Endothelial cell of umbilical vein (primary cell): ENCODE measurements at regions not wholly inside any gene's neighbourhood (a gene's known extent, or its start where the extent isn't known, plus 50 kb on each side); places are given as distances from the start of the nearest gene placed in this dataset.
"Not testable (repeated sequence)": the region's sequence is repeated elsewhere in the genome, so short reads cannot be mapped to it uniquely, and the experiment has no call there.

Source experiments
- BruUV-seq: library from RNA; stranded (reverse); fragments of 400-500 nt; replicated peaks from 2 replicates; lab custom pipeline; 2021; lab: Mats Ljungman, UMichigan
- CTCF ChIA-PET: fragments of 300-600, 350-600 bp; sonication (Branson Sonifier 250); formaldehyde crosslinking; loops from one replicate; lab custom pipeline; 2021; ENCODE audit warnings: antibody characterized with exemption, inconsistent platforms; lab: Charles Lee
- POLR2A ChIA-PET: fragments of 300-600, 350-600 bp; sonication (Branson Sonifier 250); formaldehyde crosslinking; loops from one replicate; lab custom pipeline; 2021; ENCODE audit warnings: antibody characterized with exemption, inconsistent platforms; lab: Charles Lee
- DNase-seq: peaks from one replicate; pipeline ENCODE4 v3.0.0-alpha.2; 2011; ENCODE audit warnings: low read depth, low spot score
- FAIRE-seq: peaks from 2 replicates; lab custom pipeline; 2011; peaks lifted over from hg19 to GRCh38; lab: Jason Lieb, UNC
- H2AFZ ChIP-seq: 2 replicates; pipeline ENCODE4 v1.6.0; 2012; ENCODE audit warnings: low read depth, low read length, control low read depth, inconsistent platforms
- H3K27ac ChIP-seq: 2 replicates; pipeline ENCODE4 v1.5.1; 2011; ENCODE audit warnings: low read depth, mild to moderate bottlenecking, control low read depth, low read length, moderate library complexity; ENCODE audit not compliant: insufficient read depth
- H3K27me3 ChIP-seq, 2 experiments: 2 replicates each; pipeline versions ENCODE4 v1.6.0 to v1.6.1; 2011; ENCODE audit warnings: low read length in 2 of 2, mixed read lengths in 1 of 2; ENCODE audit not compliant: control insufficient read depth in 2 of 2, insufficient read depth in 2 of 2
- H3K36me3 ChIP-seq, 2 experiments: 2 replicates in 1 of 2; 3 replicates in 1 of 2; pipeline ENCODE4 v1.5.1; 2011; ENCODE audit warnings: low read length in 2 of 2, mild to moderate bottlenecking in 1 of 2, moderate library complexity in 1 of 2; ENCODE audit not compliant: control insufficient read depth in 2 of 2, insufficient read depth in 2 of 2; ENCODE audit errors: extremely low read depth in 1 of 2
- H3K4me1 ChIP-seq: 3 replicates; pipeline ENCODE4 v1.5.1; 2011; ENCODE audit warnings: mild to moderate bottlenecking, low read length; ENCODE audit not compliant: control insufficient read depth, insufficient read depth; ENCODE audit errors: extremely low read depth
- H3K4me2 ChIP-seq: 2 replicates; pipeline ENCODE4 v1.6.1; 2011; ENCODE audit warnings: low read length, control low read depth, mixed read lengths; ENCODE audit not compliant: insufficient read depth
- H3K4me3 ChIP-seq, 3 experiments: fragments of 200-600 bp in 1 of 3; sonication (generic), shearing (Covaris generic) in 1 of 3; replicated peaks in 1 of 3; 2 replicates each; pipeline ENCODE4 v1.5.1; 2011 to 2016; ENCODE audit warnings: control low read depth in 3 of 3, low read length in 3 of 3, mild to moderate bottlenecking in 2 of 3, inconsistent platforms in 1 of 3, low read depth in 1 of 3, moderate library complexity in 1 of 3; ENCODE audit not compliant: insufficient read depth in 1 of 3
- H3K79me2 ChIP-seq: 2 replicates; pipeline ENCODE4 v1.6.0; 2012; ENCODE audit warnings: low read length, inconsistent platforms; ENCODE audit not compliant: control insufficient read depth, insufficient read depth
- H3K9ac ChIP-seq: replicated peaks from 2 replicates; pipeline ENCODE3; 2011; ENCODE audit warnings: low read length, control low read depth; ENCODE audit not compliant: insufficient read depth; ENCODE audit errors: extremely low read depth
- H3K9me1 ChIP-seq: replicated peaks from 3 replicates; pipeline ENCODE4 v1.6.0; 2011; ENCODE audit warnings: mild to moderate bottlenecking, low read length; ENCODE audit not compliant: control insufficient read depth, insufficient read depth; ENCODE audit errors: extremely low read depth
- H3K9me3 ChIP-seq: replicated peaks from 2 replicates; pipeline ENCODE4 v1.5.1; 2012; ENCODE audit warnings: low read length, inconsistent platforms; ENCODE audit not compliant: control insufficient read depth, insufficient read depth
- H4K20me1 ChIP-seq: replicated peaks from 2 replicates; pipeline ENCODE3; 2011; ENCODE audit warnings: mild to moderate bottlenecking, low read length; ENCODE audit not compliant: control insufficient read depth, insufficient read depth; ENCODE audit errors: extremely low read depth
- dilution Hi-C: fragments of 300-500 bp; cut with MboI; formaldehyde crosslinking; loops from one replicate; pipeline ENCODE4 v1.15.0; 2019; ENCODE audit warnings: low sequenced_read_pairs; ENCODE audit not compliant: extremely low pct_ligation_motif_present
- intact Hi-C: fragments of 100-400 bp; cut with micrococcal nuclease; formaldehyde crosslinking; loops from one replicate; pipeline ENCODE4 v1.10.0; 2022

DNA sequence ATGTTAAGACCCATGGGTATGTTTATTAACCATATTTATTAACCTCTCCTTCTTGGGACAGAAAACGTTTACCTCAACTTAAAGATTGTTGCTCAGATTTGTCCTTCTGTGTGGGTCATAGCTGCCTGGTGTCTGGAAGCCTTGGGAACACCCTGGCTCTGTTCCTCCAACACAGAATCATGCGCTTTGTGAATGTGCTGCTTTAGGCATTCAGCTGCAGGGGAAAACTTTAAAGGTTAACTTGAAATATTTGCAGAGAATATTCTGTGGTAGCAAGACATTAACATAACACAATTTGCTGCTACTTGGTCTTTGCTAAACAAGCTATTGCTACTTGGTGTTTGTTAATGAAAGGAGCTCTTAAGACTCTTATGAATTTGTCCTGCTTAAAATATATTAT is 50.5 kb upstream of the THOC3 start:
- BruUV-seq, result not testable (repeated sequence)

DNA sequence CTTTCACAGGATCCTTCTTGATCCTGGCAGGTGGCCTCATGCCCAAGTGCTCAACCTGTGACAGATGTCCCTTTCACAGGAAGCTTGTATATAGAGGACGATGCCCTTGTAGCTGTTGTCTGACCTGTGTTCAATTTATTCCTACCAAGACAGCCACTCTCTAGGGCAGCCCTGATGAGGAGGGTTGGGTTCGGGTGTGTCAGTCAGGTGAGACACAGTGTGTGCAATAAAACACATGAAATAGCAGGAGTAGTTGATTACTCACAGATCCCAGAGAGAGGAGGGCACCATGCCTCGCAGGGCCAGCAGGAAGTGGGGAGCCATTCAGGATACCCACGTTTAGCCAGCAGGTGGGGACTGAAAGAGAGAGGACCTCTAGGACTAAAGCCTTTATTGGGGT is 52.7 kb upstream of the THOC3 start:
- DNase-seq, dilution Hi-C loops, H3K4me3 ChIP-seq, H3K9me1 ChIP-seq, H3K4me2 ChIP-seq, intact Hi-C loops, POLR2A ChIA-PET, H3K9me3 ChIP-seq, FAIRE-seq, H3K4me1 ChIP-seq, H3K79me2 ChIP-seq, H3K9ac ChIP-seq, H2AFZ ChIP-seq, H3K27ac ChIP-seq, H4K20me1 ChIP-seq, H3K27me3 ChIP-seq, BruUV-seq, H3K36me3 ChIP-seq, CTCF ChIA-PET: not testable (repeated sequence)

More for the DNA sequence above, 50.5 kb upstream of the THOC3 start:
- H3K36me3 ChIP-seq, CTCF ChIA-PET, H3K79me2 ChIP-seq, POLR2A ChIA-PET, FAIRE-seq, dilution Hi-C loops, H3K4me1 ChIP-seq, H3K9ac ChIP-seq, H3K27ac ChIP-seq, intact Hi-C loops, DNase-seq, H3K4me2 ChIP-seq, H3K9me1 ChIP-seq, H2AFZ ChIP-seq, H4K20me1 ChIP-seq, H3K27me3 ChIP-seq, H3K9me3 ChIP-seq, H3K4me3 ChIP-seq: not testable (repeated sequence)

DNA sequence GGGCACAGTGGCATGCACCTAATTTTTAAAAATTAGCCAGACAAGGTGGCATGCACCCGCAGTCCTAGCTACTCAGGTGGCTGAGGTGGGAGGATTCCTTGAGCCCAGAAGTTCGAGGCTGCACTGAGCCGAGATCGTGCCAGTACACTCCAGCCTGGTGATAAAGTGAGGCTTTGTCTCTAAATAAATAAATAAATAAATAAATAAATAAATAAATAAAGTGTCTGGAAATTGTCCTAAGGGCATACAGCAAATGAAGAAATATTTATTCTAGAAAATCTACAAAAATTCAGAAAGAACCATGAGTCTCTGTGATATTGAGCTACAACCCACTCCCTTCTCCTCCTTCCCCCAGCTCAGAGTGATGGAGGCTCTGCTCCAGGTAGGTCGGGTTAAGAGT is 55.4 kb upstream of the THOC3 start:
- intact Hi-C loops, H4K20me1 ChIP-seq, H3K9me1 ChIP-seq, H3K9ac ChIP-seq, H2AFZ ChIP-seq, H3K27ac ChIP-seq, H3K9me3 ChIP-seq, H3K36me3 ChIP-seq, FAIRE-seq, POLR2A ChIA-PET, DNase-seq, H3K27me3 ChIP-seq, BruUV-seq, H3K4me1 ChIP-seq, H3K79me2 ChIP-seq, H3K4me2 ChIP-seq, dilution Hi-C loops, H3K4me3 ChIP-seq, CTCF ChIA-PET: not testable (repeated sequence)

DNA sequence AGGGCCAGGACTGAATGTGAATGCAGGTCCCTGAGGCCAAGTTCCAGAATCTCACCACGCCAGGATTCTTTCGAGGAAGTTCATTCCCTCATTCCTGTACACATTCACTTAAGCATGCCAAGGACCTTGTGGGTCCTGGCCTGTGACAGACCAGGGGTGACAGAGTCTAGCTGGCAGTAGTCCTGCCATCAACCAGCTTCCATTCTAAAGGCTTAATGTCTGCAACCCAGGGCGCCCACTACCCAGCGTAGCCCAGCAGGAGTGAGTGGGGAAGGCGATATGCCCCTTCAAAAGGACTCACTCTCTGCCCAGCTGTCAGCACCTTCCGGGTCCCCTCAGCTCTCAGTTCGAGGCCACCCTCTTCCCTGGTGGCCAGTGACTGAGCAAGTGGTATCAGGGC is 61.3 kb upstream of the THOC3 start:
- H3K36me3 ChIP-seq, DNase-seq, H3K4me2 ChIP-seq, H3K4me3 ChIP-seq, H3K9me3 ChIP-seq, intact Hi-C loops, H3K9ac ChIP-seq, CTCF ChIA-PET, H2AFZ ChIP-seq, POLR2A ChIA-PET, H3K79me2 ChIP-seq, BruUV-seq, H3K27ac ChIP-seq, H3K27me3 ChIP-seq, dilution Hi-C loops, H3K9me1 ChIP-seq, H3K4me1 ChIP-seq, FAIRE-seq, H4K20me1 ChIP-seq: not testable (repeated sequence)
